ENCODE measurements at regions not wholly inside any gene's neighbourhood (a gene's known extent, or its start where the extent isn't known, plus 50 kb on each side); places are given as distances from the start of the nearest gene placed in this dataset.
"Not testable (repeated sequence)": the region's sequence is repeated elsewhere in the genome, so short reads cannot be mapped to it uniquely, and the experiment has no call there.

DNA sequence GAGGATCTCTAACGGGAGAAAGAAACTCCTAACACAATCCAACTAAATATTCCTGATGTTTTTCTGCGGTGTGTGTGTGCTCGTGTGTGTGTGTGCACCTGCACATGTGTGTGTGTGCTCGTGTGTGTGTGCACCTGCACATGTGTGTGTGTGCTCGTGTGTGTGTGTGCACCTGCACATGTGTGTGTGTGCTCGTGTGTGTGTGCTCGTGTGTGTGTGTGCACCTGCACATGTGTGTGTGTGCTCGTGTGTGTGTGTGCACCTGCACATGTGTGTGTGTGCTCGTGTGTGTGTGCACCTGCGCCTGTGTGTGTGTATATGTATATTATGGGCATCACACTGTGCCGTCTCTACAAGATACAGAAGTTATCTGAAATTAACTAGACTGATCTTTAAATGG is 1451.9 kb downstream of the STIM2 start:
- TF ChIP-seq, protein P1, sequence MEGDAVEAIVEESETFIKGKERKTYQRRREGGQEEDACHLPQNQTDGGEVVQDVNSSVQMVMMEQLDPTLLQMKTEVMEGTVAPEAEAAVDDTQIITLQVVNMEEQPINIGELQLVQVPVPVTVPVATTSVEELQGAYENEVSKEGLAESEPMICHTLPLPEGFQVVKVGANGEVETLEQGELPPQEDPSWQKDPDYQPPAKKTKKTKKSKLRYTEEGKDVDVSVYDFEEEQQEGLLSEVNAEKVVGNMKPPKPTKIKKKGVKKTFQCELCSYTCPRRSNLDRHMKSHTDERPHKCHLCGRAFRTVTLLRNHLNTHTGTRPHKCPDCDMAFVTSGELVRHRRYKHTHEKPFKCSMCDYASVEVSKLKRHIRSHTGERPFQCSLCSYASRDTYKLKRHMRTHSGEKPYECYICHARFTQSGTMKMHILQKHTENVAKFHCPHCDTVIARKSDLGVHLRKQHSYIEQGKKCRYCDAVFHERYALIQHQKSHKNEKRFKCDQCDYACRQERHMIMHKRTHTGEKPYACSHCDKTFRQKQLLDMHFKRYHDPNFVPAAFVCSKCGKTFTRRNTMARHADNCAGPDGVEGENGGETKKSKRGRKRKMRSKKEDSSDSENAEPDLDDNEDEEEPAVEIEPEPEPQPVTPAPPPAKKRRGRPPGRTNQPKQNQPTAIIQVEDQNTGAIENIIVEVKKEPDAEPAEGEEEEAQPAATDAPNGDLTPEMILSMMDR (IDR thresholded peaks at IDR 0.05), result not testable (repeated sequence)
- TF ChIP-seq POLR2A (IDR thresholded peaks at IDR 0.05), result not testable (repeated sequence)
